HEK293T (cell line): ENCODE measurements at regions not wholly inside any gene's neighbourhood (a gene's known extent, or its start where the extent isn't known, plus 50 kb on each side); places are given as distances from the start of the nearest gene placed in this dataset.
A peak's percentile ranks its signal among the peaks of the same experiment; 100 is the strongest.

Source experiments
- CTCF ChIA-PET: fragments of 350-600 bp; formaldehyde crosslinking; extraction: SDS; loops from one replicate; lab custom pipeline; 2021; ENCODE audit warnings: antibody characterized with exemption, inconsistent platforms; lab: Yijun Ruan, JAX
- POLR2A ChIA-PET: fragments of 350-600 bp; formaldehyde crosslinking; extraction: SDS; loops from one replicate; lab custom pipeline; 2020; ENCODE audit warnings: antibody characterized with exemption, inconsistent platforms; lab: Yijun Ruan, JAX
- DNase-seq: peaks from one replicate; pipeline ENCODE4 v3.0.0; 2012; ENCODE audit warnings: mixed read lengths; ENCODE audit errors: extremely low spot score
- ARNT ChIP-seq: fragments of 450-650 bp; IDR thresholded peaks from 2 replicates; pipeline ENCODE4 v1.6.1; 2017; ENCODE audit warnings: mild to moderate bottlenecking
- BHLHE40 ChIP-seq: fragments of 450-650 bp; IDR thresholded peaks from 2 replicates; pipeline ENCODE4 v1.6.1; 2016; ENCODE audit warnings: mild to moderate bottlenecking, moderate library complexity, borderline replicate concordance
- CTBP1 ChIP-seq: fragments of 450-650 bp; IDR thresholded peaks from 2 replicates; pipeline ENCODE4 v1.6.1; 2016; ENCODE audit warnings: borderline replicate concordance
- ELF4 ChIP-seq: fragments of 450-650 bp; IDR thresholded peaks from 2 replicates; pipeline ENCODE4 v1.6.1; 2017; ENCODE audit warnings: antibody characterized with exemption
- FOXA1 ChIP-seq: fragments of 450-650 bp; IDR thresholded peaks from 2 replicates; pipeline ENCODE4 v1.6.1; 2016; ENCODE audit warnings: mild to moderate bottlenecking
- FOXK2 ChIP-seq: fragments of 450-650 bp; IDR thresholded peaks from 2 replicates; pipeline ENCODE4 v1.6.1; 2016; ENCODE audit warnings: mild to moderate bottlenecking
- FOXM1 ChIP-seq: fragments of 450-650 bp; IDR thresholded peaks from 2 replicates; pipeline ENCODE4 v1.6.1; 2017; ENCODE audit warnings: mild to moderate bottlenecking, borderline replicate concordance
- HDGF ChIP-seq: fragments of 450-650 bp; IDR thresholded peaks from 2 replicates; pipeline ENCODE4 v1.6.1; 2017; ENCODE audit warnings: antibody characterized with exemption, borderline replicate concordance
- L3MBTL2 ChIP-seq: fragments of 450-650 bp; conservative IDR thresholded peaks from 2 replicates; pipeline ENCODE4 v1.6.1; 2016; ENCODE audit warnings: mild to moderate bottlenecking
- LEF1 ChIP-seq: fragments of 450-650 bp; IDR thresholded peaks from 2 replicates; pipeline ENCODE4 v1.6.1; 2017; ENCODE audit warnings: mild to moderate bottlenecking, borderline replicate concordance
- NFRKB ChIP-seq: fragments of 450-650 bp; IDR thresholded peaks from 2 replicates; pipeline ENCODE4 v1.6.1; 2016; ENCODE audit warnings: mild to moderate bottlenecking, moderate library complexity
- SP1 ChIP-seq: fragments of 450-650 bp; IDR thresholded peaks from 2 replicates; pipeline ENCODE4 v1.6.1; 2017
- SUZ12 ChIP-seq: fragments of 450-650 bp; IDR thresholded peaks from 2 replicates; pipeline ENCODE4 v1.6.1; 2016; ENCODE audit warnings: mild to moderate bottlenecking
- TARDBP ChIP-seq: fragments of 450-650 bp; IDR thresholded peaks from 2 replicates; pipeline ENCODE4 v1.6.1; 2016
- ZNF384 ChIP-seq: fragments of 450-650 bp; IDR thresholded peaks from 2 replicates; pipeline ENCODE4 v1.6.1; 2016
- TF ChIP-seq, protein P1 (sequence below): fragments of 450-650 bp; IDR thresholded peaks from 2 replicates; pipeline ENCODE4 v1.6.1; 2016

DNA sequence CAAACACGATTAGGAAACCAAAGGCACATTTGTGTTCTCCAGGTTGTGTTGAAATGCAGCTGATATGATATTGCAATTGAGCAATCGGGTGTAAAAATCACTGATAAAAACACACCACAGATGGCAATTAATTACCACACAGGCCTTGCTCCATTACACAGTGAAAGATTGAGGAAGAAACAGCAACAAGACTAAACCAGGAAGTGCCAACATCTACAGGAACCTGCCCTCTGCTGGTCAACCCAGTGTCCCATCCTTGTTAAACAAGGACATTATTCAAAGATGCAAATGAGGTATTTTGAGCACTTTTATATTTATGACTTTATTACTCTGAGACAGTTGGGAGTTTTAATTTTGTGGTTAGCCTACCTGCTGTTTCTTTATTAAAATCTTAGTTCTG lies 765.6 kb upstream of the GHITM start:
- ChIA-PET POLR2A (no interaction called here), CTCF (no interaction called here)
- peak; percentile 7 for DNase-seq
- TF ChIP-seq NFRKB (no peak), ARNT (no peak), HDGF (no peak), FOXA1 (no peak), ZNF384 (no peak), TARDBP (no peak), CTBP1 (no peak)
- TF ChIP-seq, protein P1, sequence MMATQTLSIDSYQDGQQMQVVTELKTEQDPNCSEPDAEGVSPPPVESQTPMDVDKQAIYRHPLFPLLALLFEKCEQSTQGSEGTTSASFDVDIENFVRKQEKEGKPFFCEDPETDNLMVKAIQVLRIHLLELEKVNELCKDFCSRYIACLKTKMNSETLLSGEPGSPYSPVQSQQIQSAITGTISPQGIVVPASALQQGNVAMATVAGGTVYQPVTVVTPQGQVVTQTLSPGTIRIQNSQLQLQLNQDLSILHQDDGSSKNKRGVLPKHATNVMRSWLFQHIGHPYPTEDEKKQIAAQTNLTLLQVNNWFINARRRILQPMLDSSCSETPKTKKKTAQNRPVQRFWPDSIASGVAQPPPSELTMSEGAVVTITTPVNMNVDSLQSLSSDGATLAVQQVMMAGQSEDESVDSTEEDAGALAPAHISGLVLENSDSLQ, result no peak

- CTCF ChIA-PET, result no interaction called here
Measured at GRCh38 chr10:83374741-83375140, 764.6 kb upstream of the GHITM start.

DNA sequence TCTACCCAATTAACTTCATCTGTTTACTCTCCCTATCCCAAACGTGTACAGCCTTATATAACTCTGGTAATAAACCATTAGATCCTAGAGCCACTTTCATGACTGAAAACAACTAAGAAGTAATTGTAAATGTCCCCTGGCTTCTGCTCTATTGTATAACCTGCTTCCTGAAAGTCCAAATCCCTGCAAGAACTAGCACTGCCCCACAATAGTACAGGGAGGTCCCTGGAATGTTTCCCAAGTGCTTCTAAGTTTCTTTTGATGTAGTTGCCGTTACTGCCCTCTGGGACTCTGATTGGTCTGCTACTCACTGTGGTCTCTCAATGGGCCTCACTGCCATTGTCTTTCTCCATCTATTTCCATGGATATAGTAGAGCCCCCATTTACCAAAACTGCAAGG lies 764.0 kb upstream of the GHITM start:
- TF ChIP-seq SP1 (no peak), FOXA1 (no peak), ELF4 (no peak), ZNF384 (no peak), BHLHE40 (no peak), NFRKB (no peak), FOXM1 (no peak), LEF1 (no peak), SUZ12 (no peak), CTBP1 (no peak), TARDBP (no peak), HDGF (no peak), ARNT (no peak)
- TF ChIP-seq, protein P1, result no peak
- CTCF ChIA-PET, result no interaction called here
- POLR2A ChIA-PET, result no interaction called here
- no peak for DNase-seq

More at GRCh38 chr10:83374741-83375140, 764.6 kb upstream of the GHITM start:
- no peak for DNase-seq
- POLR2A ChIA-PET, result no interaction called here
- no peak for TF ChIP-seq BHLHE40
- no peak for TF ChIP-seq HDGF
- TF ChIP-seq, protein P1, result no peak
- TF ChIP-seq SP1, result no peak
- TF ChIP-seq LEF1, result no peak
- no peak for TF ChIP-seq L3MBTL2
- no peak for TF ChIP-seq TARDBP
- no peak for TF ChIP-seq CTBP1
- TF ChIP-seq NFRKB, result no peak
- no peak for TF ChIP-seq FOXK2
- no peak for TF ChIP-seq ZNF384
- TF ChIP-seq FOXA1, result no peak
- no peak for TF ChIP-seq ELF4
- TF ChIP-seq SUZ12, result no peak
- no peak for TF ChIP-seq FOXM1
- no peak for TF ChIP-seq ARNT

GRCh38 chr10:83397806-83398205 lies 741.5 kb upstream of the GHITM start:
- DNase-seq, result no peak
- ChIA-PET CTCF (no interaction called here), POLR2A (no interaction called here)
- TF ChIP-seq, protein P1, result no peak
- TF ChIP-seq FOXK2 (no peak), NFRKB (no peak), FOXM1 (no peak), ELF4 (no peak), ARNT (no peak), BHLHE40 (no peak), TARDBP (no peak), LEF1 (no peak), SP1 (no peak), FOXA1 (no peak), CTBP1 (no peak), ZNF384 (no peak), L3MBTL2 (no peak), SUZ12 (no peak), HDGF (no peak)

DNA sequence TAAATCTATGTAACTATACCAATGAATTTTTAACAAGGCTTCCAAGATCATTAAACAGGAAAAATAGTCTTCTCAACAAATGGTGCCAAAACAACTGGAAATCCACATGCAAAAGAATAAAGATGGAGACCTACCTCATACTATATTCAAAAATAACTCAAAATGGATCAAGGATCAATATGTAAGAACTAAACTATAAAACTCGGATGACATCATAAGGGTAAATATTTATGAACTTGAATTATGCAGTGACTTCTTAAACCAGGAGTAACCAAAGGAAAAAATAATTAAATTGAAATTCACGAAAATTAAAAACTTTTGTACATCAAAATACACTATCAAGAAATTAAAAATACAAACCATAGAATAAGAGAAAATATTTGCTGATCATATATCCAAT lies 728.7 kb upstream of the GHITM start:
- TF ChIP-seq L3MBTL2 (no peak), NFRKB (no peak), ZNF384 (no peak), ARNT (no peak), BHLHE40 (no peak), SUZ12 (no peak), ELF4 (no peak), FOXK2 (no peak), SP1 (no peak), CTBP1 (no peak)
- ChIA-PET CTCF (no interaction called here), POLR2A (no interaction called here)
- DNase-seq, result no peak

DNA sequence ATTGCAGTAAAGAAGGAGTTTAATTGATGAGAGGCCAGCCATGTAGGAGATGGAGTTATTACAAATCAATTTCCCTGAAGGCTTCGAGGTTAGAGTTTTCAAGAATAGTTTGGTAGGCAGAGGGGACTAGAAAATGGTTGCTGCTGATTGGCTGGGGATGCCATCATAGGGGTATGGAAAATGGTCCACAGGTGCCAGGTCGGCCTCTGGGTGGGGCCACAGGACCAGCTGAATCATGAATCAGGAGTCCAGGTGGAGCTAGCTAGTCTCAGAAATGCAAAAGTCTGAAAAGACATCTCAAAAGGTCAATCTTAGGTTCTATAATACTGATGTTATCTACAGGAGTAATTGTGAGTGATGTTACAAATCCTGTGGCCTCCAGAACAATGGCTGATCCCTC lies 714.0 kb upstream of the GHITM start:
- DNase-seq, result no peak
- no peak for TF ChIP-seq HDGF
- TF ChIP-seq LEF1, result no peak
- no peak for TF ChIP-seq CTBP1
- CTCF ChIA-PET, result interaction anchor here (0.6 kb wide), 1 partner anchor 493 kb away, joined by 5 read pairs; no protein-coding TSS in a partner anchor
- POLR2A ChIA-PET, result no interaction called here
